OCI-LY3 (cell line): ENCODE measurements at regions not wholly inside any gene's neighbourhood (a gene's known extent, or its start where the extent isn't known, plus 50 kb on each side); places are given as distances from the start of the nearest gene placed in this dataset.
"Not testable (repeated sequence)": the region's sequence is repeated elsewhere in the genome, so short reads cannot be mapped to it uniquely, and the experiment has no call there.

Experiments
- H2AFZ ChIP-seq: fragments of 200-600, 300-600 bp; shearing (Covaris generic); 2 replicates; pipeline ENCODE4 v1.6.0; 2014; ENCODE audit warnings: antibody characterized with exemption, low read depth, low read length
- H3K27ac ChIP-seq: fragments of 200-600, 300-600 bp; sonication (generic); 2 replicates; pipeline ENCODE4 v1.5.1; 2014; ENCODE audit warnings: mild to moderate bottlenecking, low read length, moderate library complexity, mixed read lengths
- H3K27me3 ChIP-seq: fragments of 200-600, 300-600 bp; sonication (generic); 2 replicates; pipeline ENCODE4 v1.6.1; 2014; ENCODE audit warnings: low read depth, low read length, mixed read lengths
- H3K36me3 ChIP-seq: fragments of 200-600, 300-600 bp; sonication (generic); replicated peaks from 2 replicates; pipeline ENCODE3; 2014; ENCODE audit warnings: low read depth, low read length, mixed read lengths
- H3K4me1 ChIP-seq: fragments of 300-600, 200-600 bp; sonication (generic); 2 replicates; pipeline ENCODE4 v1.6.1; 2014; ENCODE audit warnings: low read length, mixed read lengths
- H3K4me2 ChIP-seq: fragments of 200-600, 300-600 bp; sonication (generic); 2 replicates; pipeline ENCODE4 v1.6.1; 2014; ENCODE audit warnings: low read length, mixed read lengths
- H3K4me3 ChIP-seq: fragments of 300-600, 200-600 bp; sonication (generic); 2 replicates; pipeline ENCODE4 v1.5.1; 2014; ENCODE audit warnings: antibody characterized with exemption, mild to moderate bottlenecking, low read length, moderate library complexity
- H3K79me2 ChIP-seq: fragments of 300-600, 200-600 bp; shearing (Covaris generic); 2 replicates; pipeline ENCODE4 v1.6.1; 2014; ENCODE audit warnings: mild to moderate bottlenecking, low read length, mixed read lengths
- H3K9ac ChIP-seq: fragments of 300-600, 200-600 bp; shearing (Covaris generic); 2 replicates; pipeline ENCODE4 v1.6.0; 2014; ENCODE audit warnings: mild to moderate bottlenecking, low read length, moderate library complexity
- H3K9me3 ChIP-seq: fragments of 200-600, 300-600 bp; shearing (Covaris generic); 2 replicates; pipeline ENCODE4 v1.6.1; 2014; ENCODE audit warnings: low read length, mixed read lengths; ENCODE audit not compliant: insufficient read depth
- H4K20me1 ChIP-seq: fragments of 200-600, 300-600 bp; sonication (generic); 2 replicates; pipeline ENCODE4 v1.6.1; 2016; ENCODE audit warnings: low read length, mixed read lengths; ENCODE audit not compliant: insufficient read depth
- EZH2phosphoT487 ChIP-seq: fragments of 200-600 bp; shearing (Covaris generic); IDR thresholded peaks from 2 replicates; pipeline ENCODE4 v1.6.1; 2018; ENCODE audit warnings: antibody characterized with exemption, mixed run types, low read depth
- TF ChIP-seq, protein P1 (sequence below): fragments of 200-600, 300-600 bp; sonication (generic); IDR thresholded peaks from 2 replicates; pipeline ENCODE4 v1.5.1; 2014; ENCODE audit warnings: antibody characterized with exemption, low read length, low read depth

DNA sequence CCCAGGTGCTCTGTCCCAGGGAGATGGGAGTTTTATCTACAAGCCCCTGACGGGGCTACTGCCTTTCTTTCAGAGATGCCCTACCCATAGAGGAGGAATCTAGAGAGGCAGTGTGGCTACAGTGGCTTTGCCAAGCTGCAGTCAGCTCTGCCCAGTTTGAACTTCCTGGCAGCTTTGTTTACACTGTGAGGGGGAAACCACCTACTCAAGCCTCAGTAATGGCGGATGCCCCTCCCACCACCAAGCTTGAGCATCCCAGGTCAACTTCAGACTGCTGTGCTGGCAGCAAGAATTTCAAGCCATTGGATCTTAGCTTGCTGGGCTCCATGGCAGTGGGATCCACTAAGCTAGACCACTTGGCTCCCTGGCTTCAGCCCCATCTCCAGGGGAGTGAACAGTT is 53.1 kb upstream of the TMEM252 start:
- not testable (repeated sequence) for H3K79me2 ChIP-seq, H4K20me1 ChIP-seq, H3K27me3 ChIP-seq, H3K4me2 ChIP-seq, H3K9me3 ChIP-seq, H3K9ac ChIP-seq, H3K4me3 ChIP-seq, H3K36me3 ChIP-seq, H2AFZ ChIP-seq, H3K4me1 ChIP-seq, H3K27ac ChIP-seq

DNA sequence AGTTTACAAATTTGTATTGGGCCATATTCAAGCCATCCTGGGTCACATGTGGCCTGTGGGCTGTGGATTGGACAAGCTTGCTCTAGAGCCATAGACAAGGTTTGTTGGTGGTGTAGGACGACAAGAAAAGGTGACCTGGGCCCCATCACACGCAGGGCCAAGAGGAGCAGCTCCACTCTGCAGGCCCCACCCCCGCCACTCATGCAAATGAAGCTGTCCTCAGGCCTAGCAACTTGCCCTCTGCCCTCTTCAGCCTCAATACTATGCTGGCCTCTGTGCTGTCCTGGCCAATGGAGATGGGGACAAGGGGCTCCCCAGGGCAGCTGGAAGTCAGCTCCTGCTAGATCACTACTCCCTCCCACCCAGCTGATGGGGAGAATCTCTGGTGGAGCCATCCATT is 55.2 kb upstream of the TMEM252 start:
- H3K9ac ChIP-seq: no peak overlapping the region
- H3K79me2 ChIP-seq: no peaks in the 10 kb centered on the region
- no peaks in the 10 kb centered on the region for H3K9me3 ChIP-seq
- H3K27ac ChIP-seq: no peak overlapping the region
- H3K27me3 ChIP-seq: peaks cover 5% of the 10 kb centered on the region; the same call in 1 of the 2 replicates
- H3K4me1 ChIP-seq: no peaks in the 10 kb centered on the region
- H3K4me3 ChIP-seq: no peak overlapping the region
- no peaks in the 10 kb centered on the region for H4K20me1 ChIP-seq
- TF ChIP-seq, protein P1, sequence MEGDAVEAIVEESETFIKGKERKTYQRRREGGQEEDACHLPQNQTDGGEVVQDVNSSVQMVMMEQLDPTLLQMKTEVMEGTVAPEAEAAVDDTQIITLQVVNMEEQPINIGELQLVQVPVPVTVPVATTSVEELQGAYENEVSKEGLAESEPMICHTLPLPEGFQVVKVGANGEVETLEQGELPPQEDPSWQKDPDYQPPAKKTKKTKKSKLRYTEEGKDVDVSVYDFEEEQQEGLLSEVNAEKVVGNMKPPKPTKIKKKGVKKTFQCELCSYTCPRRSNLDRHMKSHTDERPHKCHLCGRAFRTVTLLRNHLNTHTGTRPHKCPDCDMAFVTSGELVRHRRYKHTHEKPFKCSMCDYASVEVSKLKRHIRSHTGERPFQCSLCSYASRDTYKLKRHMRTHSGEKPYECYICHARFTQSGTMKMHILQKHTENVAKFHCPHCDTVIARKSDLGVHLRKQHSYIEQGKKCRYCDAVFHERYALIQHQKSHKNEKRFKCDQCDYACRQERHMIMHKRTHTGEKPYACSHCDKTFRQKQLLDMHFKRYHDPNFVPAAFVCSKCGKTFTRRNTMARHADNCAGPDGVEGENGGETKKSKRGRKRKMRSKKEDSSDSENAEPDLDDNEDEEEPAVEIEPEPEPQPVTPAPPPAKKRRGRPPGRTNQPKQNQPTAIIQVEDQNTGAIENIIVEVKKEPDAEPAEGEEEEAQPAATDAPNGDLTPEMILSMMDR: no peak
- no peak for TF ChIP-seq EZH2phosphoT487
- H3K36me3 ChIP-seq: no peaks in the 10 kb centered on the region
- no peak overlapping the region for H3K4me2 ChIP-seq
- no peak overlapping the region for H2AFZ ChIP-seq

- no peak overlapping the region for H3K4me3 ChIP-seq
- no peaks in the 10 kb centered on the region for H3K79me2 ChIP-seq
- no peak overlapping the region for H3K4me2 ChIP-seq
- no peaks in the 10 kb centered on the region for H4K20me1 ChIP-seq
- no peaks in the 10 kb centered on the region for H3K36me3 ChIP-seq
- no peak overlapping the region for H3K9ac ChIP-seq
- no peaks in the 10 kb centered on the region for H3K4me1 ChIP-seq
- TF ChIP-seq EZH2phosphoT487: no peak
- TF ChIP-seq, protein P1: no peak
- H3K9me3 ChIP-seq: no peaks in the 10 kb centered on the region
- H2AFZ ChIP-seq: no peak overlapping the region
- H3K27ac ChIP-seq: no peak overlapping the region
- peaks cover 9% of the 10 kb centered on the region for H3K27me3 ChIP-seq
These were observed 56.8 kb upstream of the TMEM252 start for GRCh38 chr9:68597362-68597997.

- no peak overlapping the region for H3K4me2 ChIP-seq
- H3K79me2 ChIP-seq: no peaks in the 10 kb centered on the region
- H3K9ac ChIP-seq: no peak overlapping the region
- no peaks in the 10 kb centered on the region for H4K20me1 ChIP-seq
- no peak overlapping the region for H2AFZ ChIP-seq
- H3K9me3 ChIP-seq: no peaks in the 10 kb centered on the region
- no peak overlapping the region for H3K27ac ChIP-seq
- TF ChIP-seq, protein P1: no peak
- TF ChIP-seq EZH2phosphoT487: no peak
- peaks cover 9% of the 10 kb centered on the region for H3K27me3 ChIP-seq
- H3K4me3 ChIP-seq: no peak overlapping the region
- H3K36me3 ChIP-seq: no peaks in the 10 kb centered on the region
- no peaks in the 10 kb centered on the region for H3K4me1 ChIP-seq
These were observed 59.1 kb upstream of the TMEM252 start for GRCh38 chr9:68599826-68600225.
